ENCODE measurements at regions not wholly inside any gene's neighbourhood (a gene's known extent, or its start where the extent isn't known, plus 50 kb on each side); places are given as distances from the start of the nearest gene placed in this dataset.

- no peak overlapping the region for H3K27ac ChIP-seq (ENCODE audit: extremely low read depth, low read depth, low read length)
- CTCF ChIA-PET = no interaction called here
- TF ChIP-seq ZNF19 (tag by site-specific recombination; IDR thresholded peaks at IDR 0.05; ENCODE audit: low read depth) (no peak), PRDM1 (tag by site-specific recombination; IDR thresholded peaks at IDR 0.05) (no peak), ZNF214 (tag by site-specific recombination; IDR thresholded peaks at IDR 0.05; ENCODE audit: borderline replicate concordance) (no peak), PRDM10 (tag by site-specific recombination; IDR thresholded peaks at IDR 0.05) (no peak), ZNF354C (tag by site-specific recombination; IDR thresholded peaks at IDR 0.05; ENCODE audit: borderline replicate concordance, low read depth) (no peak), OVOL3 (tag by site-specific recombination; IDR thresholded peaks at IDR 0.05) (no peak), ZNF266 (tag by site-specific recombination; IDR thresholded peaks at IDR 0.05; ENCODE audit: low read depth) (no peak), GLI4 (tag by site-specific recombination; IDR thresholded peaks at IDR 0.05) (no peak), ZNF513 (tag by site-specific recombination; IDR thresholded peaks at IDR 0.05) (no peak), ZBTB1 (tag by site-specific recombination; IDR thresholded peaks at IDR 0.05) (no peak), ZNF132 (tag by site-specific recombination; IDR thresholded peaks at IDR 0.05; ENCODE audit: borderline replicate concordance) (no peak), ZSCAN18 (tag by site-specific recombination; IDR thresholded peaks at IDR 0.05) (no peak), ZNF341 (tag by site-specific recombination; IDR thresholded peaks at IDR 0.05; ENCODE audit: low read depth) (no peak), ZEB2 (tag by site-specific recombination; IDR thresholded peaks at IDR 0.05) (no peak), ZNF311 (tag by site-specific recombination; IDR thresholded peaks at IDR 0.05; ENCODE audit: borderline replicate concordance) (no peak), ZNF571 (tag by site-specific recombination; IDR thresholded peaks at IDR 0.05) (no peak), ZNF112 (tag by site-specific recombination; IDR thresholded peaks at IDR 0.05) (no peak)
- no peaks in the 10 kb centered on the region for H3K36me3 ChIP-seq (ENCODE audit: control insufficient read depth in 2 of 2, insufficient read depth in 1 of 2, low read length in 2 of 2)
- POLR2A ChIA-PET = no interaction called here
- H3K4me1 ChIP-seq (ENCODE audit: control insufficient read depth, insufficient read depth, low read length) = no peaks in the 10 kb centered on the region
- no peaks in the 10 kb centered on the region for H3K9me3 ChIP-seq (ENCODE audit: control insufficient read depth, insufficient read depth, low read depth, low read length)
- no peak overlapping the region for H3K4me3 ChIP-seq (ENCODE audit: low read depth, low read length)
These were observed 149.0 kb upstream of the KCNIP4 start for GRCh38 chr4:22097596-22097995.

GRCh38 chr4:22094217-22094616, 145.6 kb upstream of the KCNIP4 start:
- no peak overlapping the region for H3K27ac ChIP-seq (ENCODE audit: extremely low read depth, low read depth, low read length)
- H3K9me3 ChIP-seq (ENCODE audit: control insufficient read depth, insufficient read depth, low read depth, low read length) = no peaks in the 10 kb centered on the region
- H3K4me3 ChIP-seq (ENCODE audit: low read depth, low read length) = no peak overlapping the region
- H3K4me1 ChIP-seq (ENCODE audit: control insufficient read depth, insufficient read depth, low read length) = no peaks in the 10 kb centered on the region
- POLR2A ChIA-PET = no interaction called here
- H3K36me3 ChIP-seq (ENCODE audit: control insufficient read depth in 2 of 2, insufficient read depth in 1 of 2, low read length in 2 of 2) = no peaks in the 10 kb centered on the region
- TF ChIP-seq YY2 (tag by site-specific recombination; IDR thresholded peaks at IDR 0.05) (no peak), KLF16 (tag by site-specific recombination; IDR thresholded peaks at IDR 0.05) (no peak), ZNF768 (tag by site-specific recombination; IDR thresholded peaks at IDR 0.05) (no peak)
- CTCF ChIA-PET = no interaction called here

Measured in HEK293 (cell line).